AG04449 (cell line): ENCODE measurements at regions not wholly inside any gene's neighbourhood (a gene's known extent, or its start where the extent isn't known, plus 50 kb on each side); places are given as distances from the start of the nearest gene placed in this dataset.
A peak's percentile ranks its signal among the peaks of the same experiment; 100 is the strongest.

Experiments
- CTCF ChIA-PET: fragments of 350-600 bp; formaldehyde crosslinking; extraction: SDS; loops from one replicate; lab custom pipeline; 2021; ENCODE audit warnings: antibody characterized with exemption; lab: Yijun Ruan, JAX
- POLR2A ChIA-PET: fragments of 400-600, 350-600 bp; formaldehyde crosslinking; extraction: SDS; loops from one replicate; lab custom pipeline; 2020; ENCODE audit warnings: antibody characterized with exemption, inconsistent platforms; lab: Yijun Ruan, JAX
- DNase-seq: peaks from one replicate; pipeline ENCODE4 v3.0.0-alpha.2; 2010; ENCODE audit warnings: low read depth, low spot score
- H3K4me3 ChIP-seq: 2 replicates; pipeline ENCODE4 v1.5.1; 2011; ENCODE audit warnings: low read depth, mild to moderate bottlenecking, control low read depth, low read length
- TF ChIP-seq, protein P1 (sequence below): IDR thresholded peaks from one replicate; pipeline ENCODE4 v1.5.1; 2011; ENCODE audit warnings: mild to moderate bottlenecking, moderate library complexity, low read length, control low read depth, inconsistent platforms; ENCODE audit not compliant: insufficient read depth; ENCODE audit errors: missing control alignments

DNA sequence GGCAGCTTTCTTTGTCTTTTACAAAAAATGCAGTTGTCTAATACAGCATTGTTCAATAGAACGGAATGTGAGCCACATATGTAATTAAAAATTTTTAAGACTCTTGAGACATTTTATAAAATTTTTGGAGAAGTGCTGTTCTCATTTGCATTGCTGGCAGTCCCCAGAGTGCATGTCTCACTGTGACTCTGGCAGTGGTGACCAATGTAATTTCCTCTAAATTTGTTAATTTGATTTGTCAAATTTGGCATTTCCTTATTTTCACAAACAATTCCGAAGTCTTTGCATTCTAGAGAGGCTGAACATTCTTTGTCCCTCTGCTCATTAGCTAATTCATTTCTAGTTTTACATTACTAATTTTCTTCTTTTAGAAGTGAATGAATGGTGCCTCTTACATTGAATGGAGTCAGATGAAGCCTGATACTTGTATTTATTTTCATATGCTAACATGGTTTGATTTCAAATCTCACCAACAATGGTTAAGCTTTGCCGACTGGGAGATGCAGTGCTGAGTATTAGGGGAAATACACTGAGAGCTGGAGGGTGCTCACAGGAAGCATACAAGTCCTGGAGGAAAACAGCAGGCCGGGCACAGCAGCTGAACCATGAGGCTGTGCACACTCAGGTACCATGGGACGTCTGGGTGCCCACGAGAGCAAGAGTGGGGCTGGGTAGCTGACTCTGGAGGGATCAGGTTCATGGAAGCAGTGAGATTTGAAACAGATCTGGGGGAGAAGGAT, 68.5 kb upstream of the ARMC2 start:
- TF ChIP-seq, protein P1, sequence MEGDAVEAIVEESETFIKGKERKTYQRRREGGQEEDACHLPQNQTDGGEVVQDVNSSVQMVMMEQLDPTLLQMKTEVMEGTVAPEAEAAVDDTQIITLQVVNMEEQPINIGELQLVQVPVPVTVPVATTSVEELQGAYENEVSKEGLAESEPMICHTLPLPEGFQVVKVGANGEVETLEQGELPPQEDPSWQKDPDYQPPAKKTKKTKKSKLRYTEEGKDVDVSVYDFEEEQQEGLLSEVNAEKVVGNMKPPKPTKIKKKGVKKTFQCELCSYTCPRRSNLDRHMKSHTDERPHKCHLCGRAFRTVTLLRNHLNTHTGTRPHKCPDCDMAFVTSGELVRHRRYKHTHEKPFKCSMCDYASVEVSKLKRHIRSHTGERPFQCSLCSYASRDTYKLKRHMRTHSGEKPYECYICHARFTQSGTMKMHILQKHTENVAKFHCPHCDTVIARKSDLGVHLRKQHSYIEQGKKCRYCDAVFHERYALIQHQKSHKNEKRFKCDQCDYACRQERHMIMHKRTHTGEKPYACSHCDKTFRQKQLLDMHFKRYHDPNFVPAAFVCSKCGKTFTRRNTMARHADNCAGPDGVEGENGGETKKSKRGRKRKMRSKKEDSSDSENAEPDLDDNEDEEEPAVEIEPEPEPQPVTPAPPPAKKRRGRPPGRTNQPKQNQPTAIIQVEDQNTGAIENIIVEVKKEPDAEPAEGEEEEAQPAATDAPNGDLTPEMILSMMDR: no peak
- no peak overlapping the region for H3K4me3 ChIP-seq
- DNase-seq: no peak
- ChIA-PET CTCF (interaction anchor here (0.7 to 2.5 kb wide), 4 partner anchors 56 to 238 kb away, joined by 3 to 15 read pairs (median 4); no protein-coding TSS in a partner anchor), POLR2A (interaction anchor here (1.5 kb wide), 1 partner anchor 220 kb away, joined by 6 read pairs; no protein-coding TSS in a partner anchor)

DNA sequence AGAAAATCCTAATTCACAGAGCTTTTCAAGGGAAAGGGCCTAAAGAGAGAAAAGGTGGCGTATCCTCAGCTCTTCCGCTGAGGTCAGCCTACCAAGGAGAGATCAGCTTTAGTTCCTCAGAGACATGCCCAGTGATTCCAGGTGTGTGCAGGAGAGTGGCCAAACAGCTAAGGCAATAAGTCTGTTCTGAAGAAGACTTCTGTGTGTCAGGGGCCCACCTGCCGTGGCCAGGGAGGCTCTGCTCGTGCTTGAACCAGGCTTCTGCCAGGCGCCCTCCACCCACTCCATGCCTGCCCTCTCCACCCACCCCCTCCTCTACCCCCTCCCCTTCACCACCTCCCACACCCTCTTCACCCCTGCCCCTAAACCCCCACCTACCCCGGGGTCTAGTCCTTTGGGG, 67.4 kb upstream of the ARMC2 start:
- DNase-seq: no peak
- TF ChIP-seq, protein P1: no peak
- CTCF ChIA-PET: interaction anchor here (0.7 to 2.5 kb wide), 4 partner anchors 55 to 239 kb away, joined by 3 to 15 read pairs (median 4); no protein-coding TSS in a partner anchor
- POLR2A ChIA-PET: interaction anchor here (1.5 kb wide), 1 partner anchor 221 kb away, joined by 6 read pairs; no protein-coding TSS in a partner anchor
- H3K4me3 ChIP-seq: no peak overlapping the region

DNA sequence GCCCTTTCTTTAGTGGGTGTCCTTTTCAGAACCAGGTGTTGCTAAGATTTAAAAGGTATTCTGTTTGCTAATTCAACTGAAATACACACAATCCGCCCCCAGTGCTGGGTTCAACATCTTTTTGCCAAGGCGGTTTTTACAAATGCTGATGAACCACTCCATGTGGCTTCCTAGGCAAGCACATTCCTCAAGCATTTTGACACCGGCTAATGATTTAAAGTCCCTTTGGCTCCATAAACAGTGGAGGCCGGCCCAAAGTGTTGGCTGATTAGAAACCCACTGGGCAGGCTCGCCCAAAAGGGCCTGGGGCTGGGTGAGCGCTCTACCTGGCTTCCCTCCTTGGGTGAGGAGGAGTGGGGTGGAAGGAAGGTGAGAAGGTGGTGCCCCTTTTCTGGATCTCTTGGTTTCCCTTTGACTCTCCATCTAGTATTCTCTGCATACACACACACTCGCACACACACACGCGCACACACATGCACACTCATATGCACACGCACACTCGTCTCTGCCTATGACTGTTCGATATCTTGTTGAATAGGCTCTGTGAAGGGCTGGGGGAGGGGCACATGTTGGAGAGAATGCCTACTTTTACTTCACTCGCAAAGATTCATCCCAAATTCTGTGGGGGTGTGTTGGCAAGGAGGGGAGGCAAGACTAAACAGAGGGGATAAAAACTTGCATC, 66.7 kb upstream of the ARMC2 start:
- peak overlapping the region; percentile 69 for H3K4me3 ChIP-seq
- CTCF ChIA-PET: interaction anchor here (0.6 to 1.1 kb wide), 9 partner anchors 13 to 239 kb away, joined by 3 to 4 read pairs (median 3); no protein-coding TSS in a partner anchor
- no peak for DNase-seq

DNA sequence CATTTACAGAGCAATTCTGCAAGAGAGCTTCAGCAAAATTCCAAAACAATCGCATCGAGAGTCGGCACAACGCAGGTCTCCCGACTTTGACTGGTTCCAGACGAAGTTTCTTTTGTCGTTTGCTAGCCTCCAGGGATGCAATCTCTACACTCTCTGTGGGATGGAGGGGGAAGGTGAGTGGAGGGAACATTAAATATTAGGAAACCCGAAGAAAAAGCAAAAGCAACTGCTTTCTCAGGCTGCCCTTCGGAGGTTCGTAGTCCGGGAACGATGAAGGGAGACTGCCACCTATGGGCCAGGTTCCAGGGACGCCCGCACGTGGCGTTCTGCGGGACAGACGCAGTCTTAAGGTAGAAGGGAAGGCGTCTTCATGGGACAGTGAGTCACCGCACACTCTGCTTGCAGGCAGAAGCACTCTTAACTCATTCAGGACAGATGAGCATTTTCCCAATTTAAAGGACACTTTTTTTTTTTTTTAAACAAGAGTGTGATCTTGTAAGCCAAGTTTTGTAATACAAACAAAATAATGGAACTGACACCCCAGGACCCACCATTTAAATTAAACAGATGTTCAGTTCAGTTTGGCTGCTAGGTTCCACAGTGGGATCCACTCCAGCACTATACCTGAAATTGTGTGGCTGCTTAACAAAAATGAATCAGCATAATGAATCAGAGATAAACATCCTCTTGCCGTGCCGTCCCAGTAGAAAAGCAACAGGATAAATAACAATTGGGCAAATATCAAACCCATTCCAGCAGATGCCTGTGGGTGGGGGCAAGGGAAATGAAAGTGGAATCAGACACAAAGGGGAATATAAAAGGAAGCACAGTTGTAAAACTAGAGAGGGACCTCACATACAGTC, 65.8 kb upstream of the ARMC2 start:
- no peak for DNase-seq
- POLR2A ChIA-PET: no interaction called here
- TF ChIP-seq, protein P1: peak; percentile 85
- CTCF ChIA-PET: interaction anchor here (0.6 to 2.2 kb wide), 16 partner anchors 12 to 292 kb away, joined by 3 to 8 read pairs (median 4); no protein-coding TSS in a partner anchor
- H3K4me3 ChIP-seq: peak overlapping the region; percentile 69

More for the DNA sequence above, 66.7 kb upstream of the ARMC2 start:
- TF ChIP-seq, protein P1: no peak
- POLR2A ChIA-PET: no interaction called here

DNA sequence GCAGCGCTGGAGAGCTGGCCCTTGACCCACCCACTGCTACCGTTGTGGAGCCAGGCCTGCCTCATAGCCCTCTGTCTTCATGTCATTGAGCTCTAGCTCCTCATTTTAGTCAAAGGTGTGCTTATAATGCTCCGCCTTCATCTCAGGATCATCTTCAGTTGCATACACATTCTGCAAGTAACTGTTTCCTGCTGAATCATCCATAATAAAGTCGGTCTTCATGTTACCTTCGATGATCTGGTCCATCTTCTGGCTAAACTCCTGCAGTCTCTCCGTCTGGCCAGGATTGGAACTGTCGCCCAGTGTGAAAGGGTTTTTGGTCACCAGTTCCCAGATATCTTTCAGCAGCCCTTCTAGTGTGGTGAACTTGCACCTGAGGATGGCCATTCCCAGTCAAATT, 62.6 kb upstream of the ARMC2 start:
- TF ChIP-seq, protein P1: no peak
- no peak for DNase-seq
- H3K4me3 ChIP-seq: no peak overlapping the region
- CTCF ChIA-PET: interaction anchor here (1.2 to 1.8 kb wide), 2 partner anchors 206 to 243 kb away, joined by 4 to 5 read pairs; no protein-coding TSS in a partner anchor
- POLR2A ChIA-PET: no interaction called here
